ENCODE measurements at regions not wholly inside any gene's neighbourhood (a gene's known extent, or its start where the extent isn't known, plus 50 kb on each side); places are given as distances from the start of the nearest gene placed in this dataset.
"Not testable (repeated sequence)": the region's sequence is repeated elsewhere in the genome, so short reads cannot be mapped to it uniquely, and the experiment has no call there.

GRCh38 chr1:83455753-83456152, 543.2 kb downstream of the TTLL7 start:
- WGBS, 2 donors: 21 to 23% methylated on average over 1 of the region's 1 CpG
- H3K9me3 ChIP-seq (ENCODE audit: control insufficient read depth in 2 of 2, insufficient read depth in 1 of 2, low read depth in 1 of 2, low read length in 1 of 2); H3K4me1 ChIP-seq (ENCODE audit: control insufficient read depth in 2 of 2, insufficient read depth in 2 of 2, low read length in 1 of 2); H3K27ac ChIP-seq (ENCODE audit: low read depth in 2 of 2, low read length in 1 of 2); H3K36me3 ChIP-seq (ENCODE audit: control insufficient read depth in 2 of 2, insufficient read depth in 2 of 2, low read length in 1 of 2); H3K27me3 ChIP-seq (ENCODE audit: control insufficient read depth in 1 of 2, insufficient read depth in 2 of 2, low read length in 2 of 2); H3K4me3 ChIP-seq (ENCODE audit: low read depth in 1 of 2, low read length in 2 of 2): not testable (repeated sequence)

- H3K9me3 ChIP-seq (ENCODE audit: control insufficient read depth in 2 of 2, insufficient read depth in 1 of 2, low read depth in 1 of 2, low read length in 1 of 2); H3K27me3 ChIP-seq (ENCODE audit: control insufficient read depth in 1 of 2, insufficient read depth in 2 of 2, low read length in 2 of 2); H3K4me3 ChIP-seq (ENCODE audit: low read depth in 1 of 2, low read length in 2 of 2); H3K27ac ChIP-seq (ENCODE audit: low read depth in 2 of 2, low read length in 1 of 2); H3K4me1 ChIP-seq (ENCODE audit: control insufficient read depth in 2 of 2, insufficient read depth in 2 of 2, low read length in 1 of 2); H3K36me3 ChIP-seq (ENCODE audit: control insufficient read depth in 2 of 2, insufficient read depth in 2 of 2, low read length in 1 of 2): not testable (repeated sequence)
- WGBS, 2 donors: 61 to 67% methylated on average over 2 to 3 of the region's 3 CpGs
Observed at GRCh38 chr1:83445873-83446272, 553.1 kb downstream of the TTLL7 start.

GRCh38 chr1:83442412-83442811, 556.5 kb downstream of the TTLL7 start:
- H3K4me3 ChIP-seq (ENCODE audit: low read depth in 1 of 2, low read length in 2 of 2); H3K27ac ChIP-seq (ENCODE audit: low read depth in 2 of 2, low read length in 1 of 2); H3K9me3 ChIP-seq (ENCODE audit: control insufficient read depth in 2 of 2, insufficient read depth in 1 of 2, low read depth in 1 of 2, low read length in 1 of 2); H3K27me3 ChIP-seq (ENCODE audit: control insufficient read depth in 1 of 2, insufficient read depth in 2 of 2, low read length in 2 of 2); H3K4me1 ChIP-seq (ENCODE audit: control insufficient read depth in 2 of 2, insufficient read depth in 2 of 2, low read length in 1 of 2); H3K36me3 ChIP-seq (ENCODE audit: control insufficient read depth in 2 of 2, insufficient read depth in 2 of 2, low read length in 1 of 2): not testable (repeated sequence)
- WGBS, 2 donors: 92 to 96% methylated on average over 3 of the region's 3 CpGs

- 68 to 69% methylated on average over 3 of the region's 3 CpGs for WGBS, 2 donors
- H3K36me3 ChIP-seq (ENCODE audit: control insufficient read depth in 2 of 2, insufficient read depth in 2 of 2, low read length in 1 of 2); H3K27ac ChIP-seq (ENCODE audit: low read depth in 2 of 2, low read length in 1 of 2); H3K27me3 ChIP-seq (ENCODE audit: control insufficient read depth in 1 of 2, insufficient read depth in 2 of 2, low read length in 2 of 2); H3K9me3 ChIP-seq (ENCODE audit: control insufficient read depth in 2 of 2, insufficient read depth in 1 of 2, low read depth in 1 of 2, low read length in 1 of 2); H3K4me1 ChIP-seq (ENCODE audit: control insufficient read depth in 2 of 2, insufficient read depth in 2 of 2, low read length in 1 of 2); H3K4me3 ChIP-seq (ENCODE audit: low read depth in 1 of 2, low read length in 2 of 2): not testable (repeated sequence)
Observed at GRCh38 chr1:83440586-83440985, 558.3 kb downstream of the TTLL7 start.

GRCh38 chr1:83440021-83440420, 558.9 kb downstream of the TTLL7 start:
- WGBS, 2 donors: 78 to 87% methylated on average over 1 of the region's 1 CpG
- H3K36me3 ChIP-seq (ENCODE audit: control insufficient read depth in 2 of 2, insufficient read depth in 2 of 2, low read length in 1 of 2); H3K27ac ChIP-seq (ENCODE audit: low read depth in 2 of 2, low read length in 1 of 2); H3K9me3 ChIP-seq (ENCODE audit: control insufficient read depth in 2 of 2, insufficient read depth in 1 of 2, low read depth in 1 of 2, low read length in 1 of 2); H3K4me3 ChIP-seq (ENCODE audit: low read depth in 1 of 2, low read length in 2 of 2); H3K4me1 ChIP-seq (ENCODE audit: control insufficient read depth in 2 of 2, insufficient read depth in 2 of 2, low read length in 1 of 2); H3K27me3 ChIP-seq (ENCODE audit: control insufficient read depth in 1 of 2, insufficient read depth in 2 of 2, low read length in 2 of 2): not testable (repeated sequence)

- H3K36me3 ChIP-seq (ENCODE audit: control insufficient read depth in 2 of 2, insufficient read depth in 2 of 2, low read length in 1 of 2); H3K4me3 ChIP-seq (ENCODE audit: low read depth in 1 of 2, low read length in 2 of 2); H3K27me3 ChIP-seq (ENCODE audit: control insufficient read depth in 1 of 2, insufficient read depth in 2 of 2, low read length in 2 of 2); H3K9me3 ChIP-seq (ENCODE audit: control insufficient read depth in 2 of 2, insufficient read depth in 1 of 2, low read depth in 1 of 2, low read length in 1 of 2); H3K27ac ChIP-seq (ENCODE audit: low read depth in 2 of 2, low read length in 1 of 2); H3K4me1 ChIP-seq (ENCODE audit: control insufficient read depth in 2 of 2, insufficient read depth in 2 of 2, low read length in 1 of 2): not testable (repeated sequence)
- 90 to 93% methylated on average over 1 of the region's 1 CpG for WGBS, 2 donors
Observed at GRCh38 chr1:83438316-83438715, 560.6 kb downstream of the TTLL7 start.

- not testable (repeated sequence) for H3K27ac ChIP-seq (ENCODE audit: low read depth in 2 of 2, low read length in 1 of 2); H3K9me3 ChIP-seq (ENCODE audit: control insufficient read depth in 2 of 2, insufficient read depth in 1 of 2, low read depth in 1 of 2, low read length in 1 of 2); H3K4me3 ChIP-seq (ENCODE audit: low read depth in 1 of 2, low read length in 2 of 2); H3K4me1 ChIP-seq (ENCODE audit: control insufficient read depth in 2 of 2, insufficient read depth in 2 of 2, low read length in 1 of 2); H3K27me3 ChIP-seq (ENCODE audit: control insufficient read depth in 1 of 2, insufficient read depth in 2 of 2, low read length in 2 of 2); H3K36me3 ChIP-seq (ENCODE audit: control insufficient read depth in 2 of 2, insufficient read depth in 2 of 2, low read length in 1 of 2)
- WGBS, 2 donors: 72 to 78% methylated on average over 2 of the region's 2 CpGs
Observed at GRCh38 chr1:83435336-83435735, 563.6 kb downstream of the TTLL7 start.

GRCh38 chr1:83427566-83427965, 571.4 kb downstream of the TTLL7 start:
- H3K27ac ChIP-seq (ENCODE audit: low read depth in 2 of 2, low read length in 1 of 2); H3K9me3 ChIP-seq (ENCODE audit: control insufficient read depth in 2 of 2, insufficient read depth in 1 of 2, low read depth in 1 of 2, low read length in 1 of 2); H3K4me1 ChIP-seq (ENCODE audit: control insufficient read depth in 2 of 2, insufficient read depth in 2 of 2, low read length in 1 of 2); H3K27me3 ChIP-seq (ENCODE audit: control insufficient read depth in 1 of 2, insufficient read depth in 2 of 2, low read length in 2 of 2); H3K36me3 ChIP-seq (ENCODE audit: control insufficient read depth in 2 of 2, insufficient read depth in 2 of 2, low read length in 1 of 2); H3K4me3 ChIP-seq (ENCODE audit: low read depth in 1 of 2, low read length in 2 of 2): not testable (repeated sequence)
- WGBS, 2 donors: 86 to 90% methylated on average over 2 of the region's 2 CpGs

GRCh38 chr1:83423382-83423781, 575.5 kb downstream of the TTLL7 start:
- H3K9me3 ChIP-seq (ENCODE audit: control insufficient read depth in 2 of 2, insufficient read depth in 1 of 2, low read depth in 1 of 2, low read length in 1 of 2); H3K36me3 ChIP-seq (ENCODE audit: control insufficient read depth in 2 of 2, insufficient read depth in 2 of 2, low read length in 1 of 2); H3K27me3 ChIP-seq (ENCODE audit: control insufficient read depth in 1 of 2, insufficient read depth in 2 of 2, low read length in 2 of 2); H3K27ac ChIP-seq (ENCODE audit: low read depth in 2 of 2, low read length in 1 of 2); H3K4me1 ChIP-seq (ENCODE audit: control insufficient read depth in 2 of 2, insufficient read depth in 2 of 2, low read length in 1 of 2); H3K4me3 ChIP-seq (ENCODE audit: low read depth in 1 of 2, low read length in 2 of 2): not testable (repeated sequence)
- WGBS, 2 donors: 76 to 90% methylated on average over 6 of the region's 6 CpGs

GRCh38 chr1:83418558-83418957, 580.4 kb downstream of the TTLL7 start:
- H3K27ac ChIP-seq (ENCODE audit: low read depth in 2 of 2, low read length in 1 of 2): no peak overlapping the region
- WGBS, 2 donors: 83% methylated on average over 1 of the region's 1 CpG
- no peaks in the 10 kb centered on the region for H3K9me3 ChIP-seq (ENCODE audit: control insufficient read depth in 2 of 2, insufficient read depth in 1 of 2, low read depth in 1 of 2, low read length in 1 of 2)

GRCh38 chr1:83413839-83414107, 585.2 kb downstream of the TTLL7 start:
- 44 to 55% methylated on average over 2 to 3 of the region's 6 CpGs for WGBS, 2 donors
- H3K9me3 ChIP-seq (ENCODE audit: control insufficient read depth in 2 of 2, insufficient read depth in 1 of 2, low read depth in 1 of 2, low read length in 1 of 2); H3K36me3 ChIP-seq (ENCODE audit: control insufficient read depth in 2 of 2, insufficient read depth in 2 of 2, low read length in 1 of 2); H3K4me1 ChIP-seq (ENCODE audit: control insufficient read depth in 2 of 2, insufficient read depth in 2 of 2, low read length in 1 of 2); H3K4me3 ChIP-seq (ENCODE audit: low read depth in 1 of 2, low read length in 2 of 2); H3K27me3 ChIP-seq (ENCODE audit: control insufficient read depth in 1 of 2, insufficient read depth in 2 of 2, low read length in 2 of 2); H3K27ac ChIP-seq (ENCODE audit: low read depth in 2 of 2, low read length in 1 of 2): not testable (repeated sequence)

More at GRCh38 chr1:83418558-83418957, 580.4 kb downstream of the TTLL7 start:
- Histone ChIP-seq H3K4me3 (ENCODE audit: low read depth in 1 of 2, low read length in 2 of 2) (no peak overlapping the region), H3K4me1 (ENCODE audit: control insufficient read depth in 2 of 2, insufficient read depth in 2 of 2, low read length in 1 of 2) (no peaks in the 10 kb centered on the region), H3K27me3 (ENCODE audit: control insufficient read depth in 1 of 2, insufficient read depth in 2 of 2, low read length in 2 of 2) (no peaks in the 10 kb centered on the region), H3K36me3 (ENCODE audit: control insufficient read depth in 2 of 2, insufficient read depth in 2 of 2, low read length in 1 of 2) (no peaks in the 10 kb centered on the region)

Data from esophagus (tissue), 2 donors.